Uterus (tissue), 3 donors: ENCODE measurements at regions not wholly inside any gene's neighbourhood (a gene's known extent, or its start where the extent isn't known, plus 50 kb on each side); places are given as distances from the start of the nearest gene placed in this dataset.

Source experiments
- DNase-seq, 2 donors: peaks; one replicate each; pipeline ENCODE4 v3.0.0-alpha.2; 2019 to 2020
- H3K27ac ChIP-seq, 2 donors: fragments of 200-600 bp; sonication (generic); 1 replicate in 1 of 2; 2 replicates in 1 of 2; pipeline ENCODE4 v1.5.1; 2016 to 2018
- H3K27me3 ChIP-seq, 2 donors: fragments of 200-600 bp; sonication (generic); one replicate each; pipeline ENCODE4 v1.5.1; 2018 to 2019; ENCODE audit warnings: control low read depth in 1 of 2
- H3K36me3 ChIP-seq, 2 donors: fragments of 200-600 bp; sonication (generic); one replicate each; pipeline ENCODE4 v1.5.1; 2019; ENCODE audit warnings: control low read depth in 1 of 2
- H3K4me1 ChIP-seq, 2 donors: fragments of 200-600 bp; sonication (generic); one replicate each; pipeline ENCODE4 v1.5.1; 2018 to 2019; ENCODE audit warnings: control low read depth in 1 of 2
- H3K4me3 ChIP-seq, 2 donors: fragments of 200-600 bp; sonication (generic); 1 replicate in 1 of 2; 2 replicates in 1 of 2; pipeline ENCODE4 v1.5.1; 2018 to 2019; ENCODE audit warnings: mild to moderate bottlenecking in 1 of 2
- H3K9me3 ChIP-seq, 2 donors: fragments of 200-600 bp; sonication (generic); one replicate each; pipeline ENCODE4 v1.5.1; 2019; ENCODE audit warnings: control low read depth in 1 of 2
- CTCF ChIP-seq, 4 experiments: fragments of 200-600 bp in 2 of 4; fragments of 450-650 bp in 2 of 4; sonication (generic) in 2 of 4; IDR thresholded peaks; one replicate each; pipeline ENCODE4 v1.5.1; 2016 to 2019; ENCODE audit warnings: antibody characterized with exemption in 4 of 4, mild to moderate bottlenecking in 2 of 4, moderate library complexity in 1 of 4
- POLR2A ChIP-seq, 2 donors: fragments of 450-650 bp; IDR thresholded peaks; one replicate each; pipeline ENCODE4 v1.6.1; 2016; ENCODE audit warnings: antibody characterized with exemption in 2 of 2, mild to moderate bottlenecking in 1 of 2, moderate library complexity in 1 of 2
- intact Hi-C: fragments of 100-400 bp; cut with DNase I; formaldehyde crosslinking; loops from one replicate; pipeline ENCODE4 v1.15.1; 2023; ENCODE audit warnings: low total_unique reads
- donor health status: DM: yes; HTN: yes; CAD: no.

GRCh38 chr14:98844456-98844855 lies 427.5 kb downstream of the BCL11B start:
- no peaks in the 10 kb centered on the region for H3K4me1 ChIP-seq
- no peak overlapping the region for H3K27ac ChIP-seq

GRCh38 chr14:98847521-98848468 lies 424.2 kb downstream of the BCL11B start:
- Histone ChIP-seq H3K27me3 (no peaks in the 10 kb centered on the region), H3K36me3 (no peaks in the 10 kb centered on the region), H3K9me3 (no peaks in the 10 kb centered on the region), H3K4me1 (no peaks in the 10 kb centered on the region), H3K4me3 (no peak overlapping the region), H3K27ac (no peak overlapping the region)
- intact Hi-C loops: no loop called here
- DNase-seq: no peak
- no peak for TF ChIP-seq POLR2A (IDR thresholded peaks at IDR 0.05)
- no peak for TF ChIP-seq CTCF (IDR thresholded peaks at IDR 0.05)

More at GRCh38 chr14:98844456-98844855, 427.5 kb downstream of the BCL11B start:
- no peaks in the 10 kb centered on the region for H3K36me3 ChIP-seq
- intact Hi-C loops: no loop called here
- no peak for TF ChIP-seq CTCF (IDR thresholded peaks at IDR 0.05)
- TF ChIP-seq POLR2A (IDR thresholded peaks at IDR 0.05): no peak
- H3K4me3 ChIP-seq: no peak overlapping the region
- no peak for DNase-seq
- no peaks in the 10 kb centered on the region for H3K27me3 ChIP-seq
- no peaks in the 10 kb centered on the region for H3K9me3 ChIP-seq

GRCh38 chr14:98853063-98853729 lies 418.8 kb downstream of the BCL11B start:
- DNase-seq: no peak
- Histone ChIP-seq H3K27me3 (no peaks in the 10 kb centered on the region), H3K9me3 (no peaks in the 10 kb centered on the region), H3K4me1 (no peaks in the 10 kb centered on the region), H3K36me3 (no peaks in the 10 kb centered on the region), H3K4me3 (no peak overlapping the region), H3K27ac (no peak overlapping the region)
- TF ChIP-seq POLR2A (IDR thresholded peaks at IDR 0.05) (no peak), CTCF (IDR thresholded peaks at IDR 0.05) (no peak)
- intact Hi-C loops: no loop called here

GRCh38 chr14:98855926-98856715 lies 415.9 kb downstream of the BCL11B start:
- Histone ChIP-seq H3K4me1 (no peaks in the 10 kb centered on the region), H3K9me3 (no peaks in the 10 kb centered on the region), H3K27me3 (no peaks in the 10 kb centered on the region), H3K36me3 (no peaks in the 10 kb centered on the region), H3K27ac (no peak overlapping the region), H3K4me3 (no peak overlapping the region)
- TF ChIP-seq CTCF (IDR thresholded peaks at IDR 0.05) (no peak), POLR2A (IDR thresholded peaks at IDR 0.05) (no peak)
- no peak for DNase-seq
- intact Hi-C loops: no loop called here
